HG02852 (cell line): ENCODE measurements at regions not wholly inside any gene's neighbourhood (a gene's known extent, or its start where the extent isn't known, plus 50 kb on each side); places are given as distances from the start of the nearest gene placed in this dataset.

Source experiments
- ATAC-seq: cut with Tn5 transposase; IDR thresholded peaks from one replicate; pipeline ENCODE4 v1.9.1; 2021; ENCODE audit warnings: mild to moderate bottlenecking, moderate library complexity; ENCODE audit not compliant: unreplicated experiment

- ATAC-seq = no peak
Measured at GRCh38 chr4:184879271-184879670, 53.5 kb upstream of the ACSL1 start.

GRCh38 chr4:184882276-184882675 lies 56.5 kb upstream of the ACSL1 start:
- no peak for ATAC-seq

- no peak for ATAC-seq
Measured at GRCh38 chr4:184883024-184883423, 57.3 kb upstream of the ACSL1 start.

- no peak for ATAC-seq
Measured at GRCh38 chr4:184884883-184885282, 59.1 kb upstream of the ACSL1 start.

GRCh38 chr4:184885602-184886001 lies 59.8 kb upstream of the ACSL1 start:
- ATAC-seq = no peak

GRCh38 chr4:184887333-184887732 lies 61.6 kb upstream of the ACSL1 start:
- ATAC-seq = no peak

GRCh38 chr4:184887947-184888346 lies 62.2 kb upstream of the ACSL1 start:
- no peak for ATAC-seq

GRCh38 chr4:184889666-184890335 lies 64.0 kb upstream of the ACSL1 start:
- ATAC-seq = no peak

- no peak for ATAC-seq
Measured at GRCh38 chr4:184890499-184890898, 64.7 kb upstream of the ACSL1 start.

- ATAC-seq = no peak
Measured at GRCh38 chr4:184891816-184892397, 66.1 kb upstream of the ACSL1 start.

- no peak for ATAC-seq
Measured at GRCh38 chr4:184892999-184893398, 67.2 kb upstream of the ACSL1 start.

- no peak for ATAC-seq
Measured at GRCh38 chr4:184893801-184894571, 68.2 kb upstream of the ACSL1 start.

GRCh38 chr4:184895012-184895695 lies 69.4 kb upstream of the ACSL1 start:
- no peak for ATAC-seq

- ATAC-seq = peak; percentile 73
Measured at GRCh38 chr4:184896868-184897715, 71.3 kb upstream of the ACSL1 start.

- no peak for ATAC-seq
Measured at GRCh38 chr4:184897895-184898294, 72.1 kb upstream of the ACSL1 start.

- ATAC-seq = no peak
Measured at GRCh38 chr4:184898793-184899192, 73.0 kb upstream of the ACSL1 start.

- no peak for ATAC-seq
Measured at GRCh38 chr4:184899261-184900134, 73.7 kb upstream of the ACSL1 start.

- no peak for ATAC-seq
Measured at GRCh38 chr4:184900184-184900583, 74.4 kb upstream of the ACSL1 start.

GRCh38 chr4:184902550-184902949 lies 76.8 kb upstream of the ACSL1 start:
- ATAC-seq = no peak
